DND-41 (cell line): ENCODE measurements at regions not wholly inside any gene's neighbourhood (a gene's known extent, or its start where the extent isn't known, plus 50 kb on each side); places are given as distances from the start of the nearest gene placed in this dataset.

Experiments used
- ATAC-seq: fragments of 200-7000 bp; cut with Tn5 transposase; 3 replicates; pipeline ENCODE4 v1.9.1; 2021; ENCODE audit warnings: low read depth; ENCODE audit not compliant: insufficient read depth
- DNase-seq: peaks from one replicate; pipeline ENCODE4 v3.0.0-alpha.2; 2020
- H2AFZ ChIP-seq: 2 replicates; pipeline ENCODE4 v1.6.0; 2012; ENCODE audit warnings: low read depth, low read length
- H3K27ac ChIP-seq: 2 replicates; pipeline ENCODE4 v1.5.1; 2012; ENCODE audit warnings: low read length, inconsistent platforms
- H3K27me3 ChIP-seq: fragments of 200-600 bp; sonication (generic); 2 replicates; pipeline ENCODE4 v1.6.0; 2012; ENCODE audit warnings: low read length, mild to moderate bottlenecking, inconsistent platforms; ENCODE audit not compliant: insufficient read depth, poor library complexity
- H3K36me3 ChIP-seq: 2 replicates; pipeline ENCODE4 v1.5.1; 2012; ENCODE audit warnings: low read length, inconsistent platforms; ENCODE audit not compliant: insufficient read depth
- H3K4me1 ChIP-seq: 2 replicates; pipeline ENCODE4 v1.5.1; 2012; ENCODE audit warnings: mild to moderate bottlenecking, low read length; ENCODE audit not compliant: insufficient read depth
- H3K4me2 ChIP-seq: 2 replicates; pipeline ENCODE4 v1.6.0; 2012; ENCODE audit warnings: mild to moderate bottlenecking, moderate library complexity, low read length, inconsistent platforms; ENCODE audit not compliant: insufficient read depth
- H3K4me3 ChIP-seq, 2 experiments: fragments of 200-600 bp in 1 of 2; shearing (Covaris generic) in 1 of 2; 2 replicates each; pipeline ENCODE4 v1.5.1; 2012 to 2016; ENCODE audit warnings: inconsistent platforms in 2 of 2, low read length in 2 of 2, mild to moderate bottlenecking in 2 of 2, low read depth in 1 of 2, moderate library complexity in 1 of 2
- H3K79me2 ChIP-seq: 2 replicates; pipeline ENCODE4 v1.6.0; 2012; ENCODE audit warnings: low read length, inconsistent platforms; ENCODE audit not compliant: insufficient read depth
- H3K9ac ChIP-seq: 2 replicates; pipeline ENCODE4 v1.6.0; 2012; ENCODE audit warnings: low read depth, mild to moderate bottlenecking, inconsistent platforms, low read length, moderate library complexity
- H3K9me3 ChIP-seq: 2 replicates; pipeline ENCODE4 v1.5.1; 2012; ENCODE audit warnings: low read length, moderate library complexity, mild to moderate bottlenecking, inconsistent platforms; ENCODE audit not compliant: insufficient read depth, severe bottlenecking
- H4K20me1 ChIP-seq: 2 replicates; pipeline ENCODE4 v1.6.0; 2012; ENCODE audit warnings: low read length; ENCODE audit not compliant: insufficient read depth
- EZH2 ChIP-seq: IDR thresholded peaks from 3 replicates; pipeline ENCODE4 v1.6.1; 2012; ENCODE audit warnings: borderline replicate concordance, low read depth, mild to moderate bottlenecking, moderate library complexity, low read length, inconsistent platforms; ENCODE audit not compliant: severe bottlenecking
- TF ChIP-seq, protein P1 (sequence below): IDR thresholded peaks from 2 replicates; pipeline ENCODE4 v1.5.1; 2012; ENCODE audit warnings: borderline replicate concordance, low read length, moderate library complexity, mild to moderate bottlenecking; ENCODE audit not compliant: poor library complexity, severe bottlenecking; ENCODE audit errors: extremely low read depth

- Histone ChIP-seq H3K27me3 (no peaks in the 10 kb centered on the region), H3K4me2 (no peak overlapping the region), H4K20me1 (no peaks in the 10 kb centered on the region), H3K79me2 (no peaks in the 10 kb centered on the region), H3K4me3 (no peak overlapping the region), H3K36me3 (no peaks in the 10 kb centered on the region), H2AFZ (no peak overlapping the region), H3K9me3 (peaks cover 13% of the 10 kb centered on the region), H3K9ac (no peak overlapping the region), H3K27ac (no peak overlapping the region), H3K4me1 (no peaks in the 10 kb centered on the region)
- ATAC-seq (no peak), DNase-seq (no peak)
- no peak for TF ChIP-seq EZH2
- TF ChIP-seq, protein P1, sequence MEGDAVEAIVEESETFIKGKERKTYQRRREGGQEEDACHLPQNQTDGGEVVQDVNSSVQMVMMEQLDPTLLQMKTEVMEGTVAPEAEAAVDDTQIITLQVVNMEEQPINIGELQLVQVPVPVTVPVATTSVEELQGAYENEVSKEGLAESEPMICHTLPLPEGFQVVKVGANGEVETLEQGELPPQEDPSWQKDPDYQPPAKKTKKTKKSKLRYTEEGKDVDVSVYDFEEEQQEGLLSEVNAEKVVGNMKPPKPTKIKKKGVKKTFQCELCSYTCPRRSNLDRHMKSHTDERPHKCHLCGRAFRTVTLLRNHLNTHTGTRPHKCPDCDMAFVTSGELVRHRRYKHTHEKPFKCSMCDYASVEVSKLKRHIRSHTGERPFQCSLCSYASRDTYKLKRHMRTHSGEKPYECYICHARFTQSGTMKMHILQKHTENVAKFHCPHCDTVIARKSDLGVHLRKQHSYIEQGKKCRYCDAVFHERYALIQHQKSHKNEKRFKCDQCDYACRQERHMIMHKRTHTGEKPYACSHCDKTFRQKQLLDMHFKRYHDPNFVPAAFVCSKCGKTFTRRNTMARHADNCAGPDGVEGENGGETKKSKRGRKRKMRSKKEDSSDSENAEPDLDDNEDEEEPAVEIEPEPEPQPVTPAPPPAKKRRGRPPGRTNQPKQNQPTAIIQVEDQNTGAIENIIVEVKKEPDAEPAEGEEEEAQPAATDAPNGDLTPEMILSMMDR, result no peak
These were observed 1029.8 kb upstream of the GBE1 start for GRCh38 chr3:82791241-82791640.

- no peak overlapping the region for H3K4me3 ChIP-seq
These were observed 1029.1 kb upstream of the GBE1 start for GRCh38 chr3:82790307-82791097.

GRCh38 chr3:82783194-82783593, 1021.7 kb upstream of the GBE1 start:
- ATAC-seq (no peak), DNase-seq (no peak)
- no peaks in the 10 kb centered on the region for H3K79me2 ChIP-seq
- H3K27me3 ChIP-seq, result no peaks in the 10 kb centered on the region
- no peaks in the 10 kb centered on the region for H3K9me3 ChIP-seq
- H3K27ac ChIP-seq, result no peak overlapping the region
- H4K20me1 ChIP-seq, result no peaks in the 10 kb centered on the region
- TF ChIP-seq EZH2, result no peak
- TF ChIP-seq, protein P1, result no peak
- H3K4me1 ChIP-seq, result no peaks in the 10 kb centered on the region
- H3K36me3 ChIP-seq, result no peaks in the 10 kb centered on the region
- H2AFZ ChIP-seq, result no peak overlapping the region
- H3K4me2 ChIP-seq, result no peak overlapping the region
- no peak overlapping the region for H3K4me3 ChIP-seq
- no peak overlapping the region for H3K9ac ChIP-seq

More at GRCh38 chr3:82790307-82791097, 1029.1 kb upstream of the GBE1 start:
- Histone ChIP-seq H4K20me1 (no peaks in the 10 kb centered on the region), H3K27me3 (no peaks in the 10 kb centered on the region), H3K4me1 (no peaks in the 10 kb centered on the region), H3K36me3 (no peaks in the 10 kb centered on the region), H3K27ac (no peak overlapping the region), H3K4me2 (no peak overlapping the region), H3K79me2 (no peaks in the 10 kb centered on the region), H3K9ac (no peak overlapping the region), H2AFZ (0 out of 2 replicates have a peak overlapping the region, but pooled peaks have one; percentile 42), H3K9me3 (peaks cover 13% of the 10 kb centered on the region)
- TF ChIP-seq EZH2, result no peak
- TF ChIP-seq, protein P1, result no peak
- ATAC-seq, result no peak
- DNase-seq, result no peak
